HEK293 (cell line): ENCODE measurements at regions not wholly inside any gene's neighbourhood (a gene's known extent, or its start where the extent isn't known, plus 50 kb on each side); places are given as distances from the start of the nearest gene placed in this dataset.

Experiments
- CTCF ChIA-PET: fragments of 350-600 bp; formaldehyde crosslinking; extraction: SDS; loops from one replicate; lab custom pipeline; 2021; ENCODE audit warnings: antibody characterized with exemption; lab: Yijun Ruan, JAX
- POLR2A ChIA-PET: fragments of 300-600 bp; formaldehyde crosslinking; extraction: SDS; loops from one replicate; lab custom pipeline; 2020; ENCODE audit warnings: antibody characterized with exemption, inconsistent platforms; lab: Yijun Ruan, JAX
- H3K27ac ChIP-seq: fragments of 200-500 bp; sonication (Bioruptor generic); 2 replicates; pipeline ENCODE4 v1.5.1; 2014; ENCODE audit warnings: low read depth, low read length, control low read depth, inconsistent platforms; ENCODE audit errors: extremely low read depth
- H3K36me3 ChIP-seq, 2 experiments: fragments of 200-500 bp in 1 of 2; sonication (Bioruptor generic) in 1 of 2; 1 replicate in 1 of 2; 2 replicates in 1 of 2; pipeline ENCODE4 v1.5.1; 2014 to 2017; ENCODE audit warnings: inconsistent platforms in 2 of 2, low read length in 2 of 2; ENCODE audit not compliant: control insufficient read depth in 2 of 2, insufficient read depth in 1 of 2
- H3K4me1 ChIP-seq: fragments of 200-500 bp; sonication (Bioruptor generic); 2 replicates; pipeline ENCODE4 v1.5.1; 2014; ENCODE audit warnings: mild to moderate bottlenecking, low read length, inconsistent platforms; ENCODE audit not compliant: control insufficient read depth, insufficient read depth
- H3K4me3 ChIP-seq: 2 replicates; pipeline ENCODE4 v1.5.1; 2011; ENCODE audit warnings: low read depth, mild to moderate bottlenecking, control low read depth, low read length, moderate library complexity
- H3K9me3 ChIP-seq: fragments of 200-500 bp; sonication (Bioruptor generic); 2 replicates; pipeline ENCODE4 v1.5.1; 2014; ENCODE audit warnings: low read depth, low read length, inconsistent platforms; ENCODE audit not compliant: control insufficient read depth, insufficient read depth
- REPIN1 ChIP-seq: fragments of 450-650 bp; formaldehyde crosslinking; IDR thresholded peaks from 2 replicates; pipeline ENCODE4 v1.5.1; 2017; ENCODE audit warnings: missing biosample characterization, missing genetic modification characterization, low read depth
- SALL2 ChIP-seq: fragments of 450-650 bp; formaldehyde crosslinking; IDR thresholded peaks from 2 replicates; pipeline ENCODE4 v1.5.0; 2017; ENCODE audit warnings: missing biosample characterization, mild to moderate bottlenecking, missing genetic modification characterization, borderline replicate concordance
- SCRT1 ChIP-seq: fragments of 450-650 bp; formaldehyde crosslinking; IDR thresholded peaks from 2 replicates; pipeline ENCODE4 v1.5.1; 2016; ENCODE audit warnings: missing biosample characterization, missing genetic modification characterization, borderline replicate concordance
- YY1 ChIP-seq: fragments of 450-650 bp; formaldehyde crosslinking; IDR thresholded peaks from 2 replicates; pipeline ENCODE4 v1.5.1; 2018; ENCODE audit warnings: missing biosample characterization, missing genetic modification characterization
- ZBTB7A ChIP-seq: fragments of 450-650 bp; formaldehyde crosslinking; IDR thresholded peaks from 2 replicates; pipeline ENCODE4 v1.5.1; 2016; ENCODE audit warnings: low read depth, missing biosample characterization, missing genetic modification characterization
- ZEB2 ChIP-seq: fragments of 450-650 bp; formaldehyde crosslinking; IDR thresholded peaks from 2 replicates; pipeline ENCODE4 v1.5.1; 2016; ENCODE audit warnings: missing biosample characterization, missing genetic modification characterization
- ZNF157 ChIP-seq: fragments of 450-650 bp; formaldehyde crosslinking; IDR thresholded peaks from 2 replicates; pipeline ENCODE4 v1.5.1; 2016; ENCODE audit warnings: missing biosample characterization, missing genetic modification characterization
- ZNF529 ChIP-seq: fragments of 450-650 bp; formaldehyde crosslinking; IDR thresholded peaks from 2 replicates; pipeline ENCODE4 v1.5.1; 2017; ENCODE audit warnings: missing genetic modification characterization, missing biosample characterization; ENCODE audit not compliant: insufficient replicate concordance
- ZNF548 ChIP-seq: fragments of 450-650 bp; formaldehyde crosslinking; IDR thresholded peaks from 2 replicates; pipeline ENCODE4 v1.5.1; 2016; ENCODE audit warnings: missing biosample characterization, missing genetic modification characterization
- ZNF677 ChIP-seq: fragments of 450-650 bp; IDR thresholded peaks from 2 replicates; pipeline ENCODE4 v1.5.0; 2018; ENCODE audit warnings: missing biosample characterization, mild to moderate bottlenecking, missing genetic modification characterization, moderate library complexity
- ZNF830 ChIP-seq: fragments of 450-650 bp; IDR thresholded peaks from 2 replicates; pipeline ENCODE4 v1.5.0; 2018; ENCODE audit warnings: missing biosample characterization, missing genetic modification characterization, low read depth, mild to moderate bottlenecking, moderate library complexity
- ZSCAN16 ChIP-seq: fragments of 450-650 bp; formaldehyde crosslinking; IDR thresholded peaks from 2 replicates; pipeline ENCODE4 v1.5.1; 2016; ENCODE audit warnings: missing biosample characterization, missing genetic modification characterization
- ZXDB ChIP-seq: fragments of 450-650 bp; formaldehyde crosslinking; IDR thresholded peaks from 2 replicates; pipeline ENCODE4 v1.5.1; 2016; ENCODE audit warnings: missing biosample characterization, missing genetic modification characterization
- TF ChIP-seq, protein P1 (sequence below): fragments of 450-650 bp; formaldehyde crosslinking; IDR thresholded peaks from 2 replicates; pipeline ENCODE4 v1.5.1; 2016; ENCODE audit warnings: missing biosample characterization, missing genetic modification characterization, borderline replicate concordance
- TF ChIP-seq, protein P2 (sequence below): fragments of 450-650 bp; formaldehyde crosslinking; IDR thresholded peaks from 2 replicates; pipeline ENCODE4 v1.5.1; 2016; ENCODE audit warnings: missing biosample characterization, missing genetic modification characterization
- TF ChIP-seq, protein P3 (sequence below): fragments of 450-650 bp; formaldehyde crosslinking; IDR thresholded peaks from 2 replicates; pipeline ENCODE4 v1.5.1; 2016; ENCODE audit warnings: missing biosample characterization, missing genetic modification characterization, low read depth

DNA sequence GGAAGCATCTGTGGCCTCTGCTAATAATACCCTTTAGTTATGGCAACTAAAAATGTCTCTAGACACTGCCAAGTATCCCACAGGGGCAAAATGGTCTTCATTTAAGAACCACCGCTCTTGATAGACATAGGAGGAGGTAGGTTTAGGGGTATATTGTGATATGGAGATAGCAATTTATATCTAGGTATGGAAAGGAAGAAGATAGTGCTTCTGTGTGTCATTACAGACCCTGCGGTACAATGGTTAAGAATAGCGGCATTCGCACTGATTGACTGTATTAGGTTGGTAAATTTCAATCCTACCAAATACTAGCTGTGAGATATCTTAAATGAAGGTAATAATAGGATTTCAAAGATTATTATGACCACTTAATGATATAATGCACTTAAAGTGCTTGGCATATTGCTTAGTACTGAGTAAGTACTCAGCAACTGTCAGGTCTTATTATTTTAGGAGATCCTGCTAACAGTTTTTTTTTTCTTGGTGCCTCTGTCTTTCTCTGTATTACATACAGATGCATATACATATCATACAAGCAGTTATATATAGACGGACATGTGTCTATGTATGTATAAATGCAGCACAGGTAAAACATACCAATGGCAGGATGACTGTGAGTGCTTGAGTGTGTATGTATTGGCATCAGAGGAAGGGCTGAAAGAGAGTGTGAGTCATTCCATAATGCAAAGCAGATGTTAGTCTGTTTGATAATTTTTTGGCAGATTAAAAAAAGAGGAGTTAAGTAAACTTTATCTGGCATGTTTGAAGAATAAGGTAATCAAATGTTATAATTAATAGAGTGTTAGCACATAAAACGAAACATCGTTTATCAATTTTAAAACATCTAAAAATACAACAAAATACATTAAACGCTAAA lies 50.0 kb upstream of the ITGB8 start:
- H3K36me3 ChIP-seq: no peaks in the 10 kb centered on the region
- no peaks in the 10 kb centered on the region for H3K9me3 ChIP-seq
- no peak overlapping the region for H3K27ac ChIP-seq
- TF ChIP-seq ZNF548 (no peak), SCRT1 (no peak), ZNF157 (tag by site-specific recombination) (no peak), ZBTB7A (tag by site-specific recombination) (no peak), ZNF830 (tag by site-specific recombination) (no peak), ZEB2 (tag by site-specific recombination) (no peak), ZSCAN16 (tag by site-specific recombination) (no peak), ZNF529 (no peak), ZNF677 (tag by site-specific recombination) (no peak), SALL2 (tag by site-specific recombination) (no peak), YY1 (tag by site-specific recombination) (no peak), ZXDB (tag by site-specific recombination) (no peak), REPIN1 (tag by site-specific recombination) (no peak)
- TF ChIP-seq, protein P1, sequence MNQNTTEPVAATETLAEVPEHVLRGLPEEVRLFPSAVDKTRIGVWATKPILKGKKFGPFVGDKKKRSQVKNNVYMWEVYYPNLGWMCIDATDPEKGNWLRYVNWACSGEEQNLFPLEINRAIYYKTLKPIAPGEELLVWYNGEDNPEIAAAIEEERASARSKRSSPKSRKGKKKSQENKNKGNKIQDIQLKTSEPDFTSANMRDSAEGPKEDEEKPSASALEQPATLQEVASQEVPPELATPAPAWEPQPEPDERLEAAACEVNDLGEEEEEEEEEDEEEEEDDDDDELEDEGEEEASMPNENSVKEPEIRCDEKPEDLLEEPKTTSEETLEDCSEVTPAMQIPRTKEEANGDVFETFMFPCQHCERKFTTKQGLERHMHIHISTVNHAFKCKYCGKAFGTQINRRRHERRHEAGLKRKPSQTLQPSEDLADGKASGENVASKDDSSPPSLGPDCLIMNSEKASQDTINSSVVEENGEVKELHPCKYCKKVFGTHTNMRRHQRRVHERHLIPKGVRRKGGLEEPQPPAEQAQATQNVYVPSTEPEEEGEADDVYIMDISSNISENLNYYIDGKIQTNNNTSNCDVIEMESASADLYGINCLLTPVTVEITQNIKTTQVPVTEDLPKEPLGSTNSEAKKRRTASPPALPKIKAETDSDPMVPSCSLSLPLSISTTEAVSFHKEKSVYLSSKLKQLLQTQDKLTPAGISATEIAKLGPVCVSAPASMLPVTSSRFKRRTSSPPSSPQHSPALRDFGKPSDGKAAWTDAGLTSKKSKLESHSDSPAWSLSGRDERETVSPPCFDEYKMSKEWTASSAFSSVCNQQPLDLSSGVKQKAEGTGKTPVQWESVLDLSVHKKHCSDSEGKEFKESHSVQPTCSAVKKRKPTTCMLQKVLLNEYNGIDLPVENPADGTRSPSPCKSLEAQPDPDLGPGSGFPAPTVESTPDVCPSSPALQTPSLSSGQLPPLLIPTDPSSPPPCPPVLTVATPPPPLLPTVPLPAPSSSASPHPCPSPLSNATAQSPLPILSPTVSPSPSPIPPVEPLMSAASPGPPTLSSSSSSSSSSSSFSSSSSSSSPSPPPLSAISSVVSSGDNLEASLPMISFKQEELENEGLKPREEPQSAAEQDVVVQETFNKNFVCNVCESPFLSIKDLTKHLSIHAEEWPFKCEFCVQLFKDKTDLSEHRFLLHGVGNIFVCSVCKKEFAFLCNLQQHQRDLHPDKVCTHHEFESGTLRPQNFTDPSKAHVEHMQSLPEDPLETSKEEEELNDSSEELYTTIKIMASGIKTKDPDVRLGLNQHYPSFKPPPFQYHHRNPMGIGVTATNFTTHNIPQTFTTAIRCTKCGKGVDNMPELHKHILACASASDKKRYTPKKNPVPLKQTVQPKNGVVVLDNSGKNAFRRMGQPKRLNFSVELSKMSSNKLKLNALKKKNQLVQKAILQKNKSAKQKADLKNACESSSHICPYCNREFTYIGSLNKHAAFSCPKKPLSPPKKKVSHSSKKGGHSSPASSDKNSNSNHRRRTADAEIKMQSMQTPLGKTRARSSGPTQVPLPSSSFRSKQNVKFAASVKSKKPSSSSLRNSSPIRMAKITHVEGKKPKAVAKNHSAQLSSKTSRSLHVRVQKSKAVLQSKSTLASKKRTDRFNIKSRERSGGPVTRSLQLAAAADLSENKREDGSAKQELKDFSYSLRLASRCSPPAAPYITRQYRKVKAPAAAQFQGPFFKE (tag by site-specific recombination): no peak
- TF ChIP-seq, protein P2, sequence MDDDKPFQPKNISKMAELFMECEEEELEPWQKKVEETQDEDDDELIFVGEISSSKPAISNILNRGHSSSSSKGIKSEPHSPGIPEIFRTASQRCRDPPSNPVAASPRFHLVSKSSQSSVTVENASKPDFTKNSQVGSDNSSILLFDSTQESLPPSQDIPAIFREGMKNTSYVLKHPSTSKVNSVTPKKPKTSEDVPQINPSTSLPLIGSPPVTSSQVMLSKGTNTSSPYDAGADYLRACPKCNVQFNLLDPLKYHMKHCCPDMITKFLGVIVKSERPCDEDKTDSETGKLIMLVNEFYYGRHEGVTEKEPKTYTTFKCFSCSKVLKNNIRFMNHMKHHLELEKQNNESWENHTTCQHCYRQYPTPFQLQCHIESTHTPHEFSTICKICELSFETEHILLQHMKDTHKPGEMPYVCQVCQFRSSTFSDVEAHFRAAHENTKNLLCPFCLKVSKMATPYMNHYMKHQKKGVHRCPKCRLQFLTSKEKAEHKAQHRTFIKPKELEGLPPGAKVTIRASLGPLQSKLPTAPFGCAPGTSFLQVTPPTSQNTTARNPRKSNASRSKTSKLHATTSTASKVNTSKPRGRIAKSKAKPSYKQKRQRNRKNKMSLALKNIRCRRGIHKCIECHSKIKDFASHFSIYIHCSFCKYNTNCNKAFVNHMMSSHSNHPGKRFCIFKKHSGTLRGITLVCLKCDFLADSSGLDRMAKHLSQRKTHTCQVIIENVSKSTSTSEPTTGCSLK (tag by site-specific recombination): no peak
- TF ChIP-seq, protein P3, sequence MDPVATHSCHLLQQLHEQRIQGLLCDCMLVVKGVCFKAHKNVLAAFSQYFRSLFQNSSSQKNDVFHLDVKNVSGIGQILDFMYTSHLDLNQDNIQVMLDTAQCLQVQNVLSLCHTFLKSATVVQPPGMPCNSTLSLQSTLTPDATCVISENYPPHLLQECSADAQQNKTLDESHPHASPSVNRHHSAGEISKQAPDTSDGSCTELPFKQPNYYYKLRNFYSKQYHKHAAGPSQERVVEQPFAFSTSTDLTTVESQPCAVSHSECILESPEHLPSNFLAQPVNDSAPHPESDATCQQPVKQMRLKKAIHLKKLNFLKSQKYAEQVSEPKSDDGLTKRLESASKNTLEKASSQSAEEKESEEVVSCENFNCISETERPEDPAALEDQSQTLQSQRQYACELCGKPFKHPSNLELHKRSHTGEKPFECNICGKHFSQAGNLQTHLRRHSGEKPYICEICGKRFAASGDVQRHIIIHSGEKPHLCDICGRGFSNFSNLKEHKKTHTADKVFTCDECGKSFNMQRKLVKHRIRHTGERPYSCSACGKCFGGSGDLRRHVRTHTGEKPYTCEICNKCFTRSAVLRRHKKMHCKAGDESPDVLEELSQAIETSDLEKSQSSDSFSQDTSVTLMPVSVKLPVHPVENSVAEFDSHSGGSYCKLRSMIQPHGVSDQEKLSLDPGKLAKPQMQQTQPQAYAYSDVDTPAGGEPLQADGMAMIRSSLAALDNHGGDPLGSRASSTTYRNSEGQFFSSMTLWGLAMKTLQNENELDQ (tag by site-specific recombination): no peak
- ChIA-PET CTCF (interaction anchor here (0.5 kb wide), 1 partner anchor 49 kb away, joined by 3 read pairs; no protein-coding TSS in a partner anchor), POLR2A (no interaction called here)
- H3K4me3 ChIP-seq: no peak overlapping the region
- no peaks in the 10 kb centered on the region for H3K4me1 ChIP-seq
